HG03060 (cell line): ENCODE measurements at regions not wholly inside any gene's neighbourhood (a gene's known extent, or its start where the extent isn't known, plus 50 kb on each side); places are given as distances from the start of the nearest gene placed in this dataset.
"Not testable (repeated sequence)": the region's sequence is repeated elsewhere in the genome, so short reads cannot be mapped to it uniquely, and the experiment has no call there.

ENCODE experiments used
- ATAC-seq: cut with Tn5 transposase; IDR thresholded peaks from one replicate; pipeline ENCODE4 v1.9.1; 2021; ENCODE audit warnings: low read depth, moderate number of reproducible peaks; ENCODE audit not compliant: unreplicated experiment

DNA sequence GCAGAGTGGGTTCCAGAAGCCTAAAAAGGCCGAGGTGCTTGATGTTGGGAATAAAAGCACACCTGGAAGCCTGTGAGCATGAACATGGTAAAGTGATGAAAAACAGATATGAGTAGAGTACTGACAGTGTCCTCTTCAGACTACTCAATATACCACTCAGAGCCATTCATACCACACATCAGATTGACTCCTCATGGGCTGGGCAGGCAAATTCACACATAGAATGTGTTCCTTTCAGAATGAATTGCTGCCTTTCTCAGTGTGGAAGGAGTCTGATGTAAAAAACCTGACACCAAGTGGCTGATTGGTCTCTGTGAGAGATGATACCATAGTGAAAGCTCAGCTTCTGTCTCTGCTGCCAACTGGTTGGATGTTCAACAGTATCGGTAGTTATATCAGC, 442.7 kb downstream of the RAPGEF2 start:
- no peak for ATAC-seq

DNA sequence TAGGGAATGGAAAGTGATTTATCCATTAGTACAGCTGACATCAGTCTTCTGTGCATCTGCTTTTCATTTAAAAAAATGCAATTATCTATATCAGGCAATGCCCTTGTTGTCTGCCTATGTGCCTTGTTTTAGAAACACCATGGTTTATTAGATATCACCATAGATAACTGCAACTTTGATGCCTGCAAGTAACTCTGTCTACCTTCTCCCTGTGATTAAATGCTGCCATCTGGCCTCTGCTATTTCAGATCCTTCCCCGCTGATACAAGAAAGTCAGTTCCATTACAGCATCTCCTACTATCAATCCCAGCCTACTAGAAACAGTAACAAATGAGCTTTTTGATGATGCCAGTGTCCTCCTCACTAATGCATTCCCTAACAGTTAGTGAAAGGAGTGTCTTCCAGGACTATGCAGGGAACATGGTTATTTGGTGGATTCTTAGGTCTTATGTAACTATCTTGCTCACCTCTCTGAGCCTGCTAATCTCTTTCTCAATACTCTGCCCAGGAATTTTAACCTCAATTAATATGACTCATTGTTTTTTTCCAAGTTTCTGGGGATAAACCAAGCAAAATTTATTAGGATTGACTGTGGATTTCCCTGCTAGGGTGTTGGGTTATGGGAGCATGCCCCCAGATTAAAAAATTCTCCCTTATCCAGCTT, 444.9 kb downstream of the RAPGEF2 start:
- ATAC-seq, result no peak

DNA sequence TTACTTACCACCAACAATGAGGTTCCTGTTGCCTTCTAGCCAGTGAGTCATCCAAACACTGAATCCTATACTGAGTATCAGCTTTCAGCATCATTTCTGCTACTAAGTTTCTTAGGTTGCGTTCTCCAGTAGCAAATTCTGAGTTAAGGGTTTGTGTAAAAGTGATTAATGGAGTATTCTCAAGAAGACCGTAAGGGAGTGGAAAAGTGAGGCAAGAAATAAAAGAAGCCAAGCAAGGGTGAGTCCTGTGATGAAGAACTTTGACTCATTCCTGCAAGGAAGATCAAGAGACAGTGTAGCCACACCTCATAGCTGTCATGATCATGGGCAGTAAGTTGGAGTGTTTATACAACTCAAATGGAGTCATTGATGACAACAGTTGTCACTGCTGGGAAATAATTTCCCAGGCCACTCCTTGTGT, 446.2 kb downstream of the RAPGEF2 start:
- ATAC-seq, result no peak

DNA sequence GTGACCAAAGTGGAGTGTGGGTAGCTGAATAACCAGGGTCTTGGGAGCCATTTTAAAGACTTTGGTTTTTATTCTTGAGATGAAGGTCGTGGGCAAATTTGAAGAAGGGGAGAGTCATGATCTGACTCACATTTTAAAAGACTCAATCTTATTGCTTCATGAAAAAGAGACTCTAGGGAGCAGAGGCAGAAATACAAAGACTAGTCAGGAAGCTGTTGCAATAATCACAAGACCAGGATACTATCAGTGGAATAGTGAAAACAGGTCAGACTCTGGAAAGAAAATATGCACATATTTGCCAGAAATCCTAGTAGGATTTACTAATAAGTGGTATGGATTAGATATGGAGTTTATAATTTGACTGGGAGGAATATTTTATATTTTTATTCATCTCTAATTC, 448.4 kb downstream of the RAPGEF2 start:
- ATAC-seq, result no peak

- no peak for ATAC-seq
These were observed 450.3 kb downstream of the RAPGEF2 start for GRCh38 chr4:159552979-159553768.

DNA sequence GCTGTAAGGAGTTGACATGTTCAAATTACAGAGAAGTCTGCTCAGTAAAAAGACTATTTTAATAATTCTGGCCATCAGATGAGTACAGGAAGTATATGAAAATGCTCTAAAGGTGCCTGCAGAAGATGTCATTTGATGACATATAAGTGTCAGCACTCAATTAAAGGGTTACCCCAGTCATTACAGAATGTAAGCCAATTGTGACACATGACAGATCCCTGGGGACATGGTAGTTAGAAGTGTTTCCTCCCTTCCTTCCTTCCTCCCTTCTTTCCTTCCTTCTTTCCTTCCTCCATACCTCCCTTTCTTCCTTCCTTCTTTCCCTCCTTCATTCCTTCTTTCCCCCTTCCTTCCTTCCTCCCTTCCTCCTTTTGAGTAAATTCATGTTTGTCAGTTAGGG, 453.0 kb downstream of the RAPGEF2 start:
- ATAC-seq, result no peak

- no peak for ATAC-seq
These were observed 459.5 kb downstream of the RAPGEF2 start for GRCh38 chr4:159562366-159562765.

- no peak for ATAC-seq
These were observed 460.4 kb downstream of the RAPGEF2 start for GRCh38 chr4:159563257-159563656.

DNA sequence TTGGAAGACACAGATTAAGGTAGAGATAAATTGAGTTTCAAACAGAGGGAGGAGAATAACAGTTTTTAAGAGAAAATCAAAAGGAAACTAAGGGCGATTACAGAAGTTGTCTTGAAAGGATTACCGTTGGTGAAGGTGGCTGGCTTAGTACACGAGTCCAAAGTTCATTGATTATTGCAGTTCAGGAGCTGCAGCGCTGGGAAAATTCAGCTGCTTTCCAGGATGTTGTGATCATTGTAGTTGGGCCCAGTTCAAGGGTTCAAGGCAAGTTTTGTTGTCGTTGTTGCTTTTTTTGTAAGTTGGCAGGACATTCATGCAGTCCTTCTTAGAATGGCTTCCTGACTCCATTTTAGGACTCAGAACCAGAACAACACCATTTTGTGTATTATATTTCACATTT, 461.7 kb downstream of the RAPGEF2 start:
- no peak for ATAC-seq

- ATAC-seq, result no peak
These were observed 463.9 kb downstream of the RAPGEF2 start for GRCh38 chr4:159566786-159567185.

GRCh38 chr4:159577241-159577640, 474.4 kb downstream of the RAPGEF2 start:
- no peak for ATAC-seq

GRCh38 chr4:159582685-159583084, 479.8 kb downstream of the RAPGEF2 start:
- no peak for ATAC-seq

DNA sequence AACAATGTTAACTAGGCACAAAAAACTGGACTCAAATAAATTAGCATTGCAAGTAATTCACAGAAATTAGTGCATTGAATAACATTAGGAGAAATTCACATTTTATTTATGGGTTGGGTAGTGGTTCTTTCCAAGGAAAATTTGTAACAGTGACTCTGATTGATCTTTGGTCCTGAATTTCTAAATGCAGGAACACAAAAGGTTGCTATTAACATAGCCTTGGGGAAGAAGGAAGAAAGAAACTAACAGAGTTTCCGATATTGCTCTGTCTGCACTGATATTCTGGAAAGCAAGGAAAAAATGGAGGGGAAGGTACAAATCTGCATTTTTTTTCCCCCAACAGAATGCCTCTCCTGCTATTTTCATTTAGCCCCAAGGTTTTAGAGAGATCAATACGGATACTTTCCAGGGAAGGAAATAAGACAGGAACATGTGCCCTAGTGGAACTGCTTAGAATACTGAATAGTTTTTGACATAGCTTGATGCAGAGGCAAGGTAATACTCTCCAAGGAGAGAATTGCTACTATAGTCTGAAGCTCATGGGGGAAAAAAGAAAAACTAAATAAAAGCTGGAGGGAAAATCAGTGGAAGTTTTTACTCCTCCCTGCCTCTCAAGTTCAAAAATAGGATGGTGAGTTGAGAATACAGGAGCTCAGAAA, 490.1 kb downstream of the RAPGEF2 start:
- ATAC-seq, result no peak

DNA sequence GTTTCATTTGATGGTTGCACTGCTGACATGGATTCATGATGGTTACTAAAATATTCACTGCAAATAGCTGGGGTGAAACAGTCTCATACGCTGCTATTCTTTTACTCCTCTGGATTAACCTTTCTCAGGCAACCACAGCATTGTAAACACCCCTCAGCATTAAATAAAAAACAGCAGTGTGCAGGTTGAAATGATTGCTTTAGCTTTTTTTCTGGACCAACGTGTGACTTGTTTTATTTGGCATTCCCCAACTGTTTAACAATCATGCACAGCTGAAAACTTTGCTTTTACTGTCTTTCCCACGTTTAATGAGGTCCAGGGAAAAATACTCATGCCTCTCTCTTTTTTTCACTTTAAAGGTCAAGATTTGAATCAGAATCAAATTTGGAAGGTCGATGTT, 490.8 kb downstream of the RAPGEF2 start:
- ATAC-seq, result no peak

DNA sequence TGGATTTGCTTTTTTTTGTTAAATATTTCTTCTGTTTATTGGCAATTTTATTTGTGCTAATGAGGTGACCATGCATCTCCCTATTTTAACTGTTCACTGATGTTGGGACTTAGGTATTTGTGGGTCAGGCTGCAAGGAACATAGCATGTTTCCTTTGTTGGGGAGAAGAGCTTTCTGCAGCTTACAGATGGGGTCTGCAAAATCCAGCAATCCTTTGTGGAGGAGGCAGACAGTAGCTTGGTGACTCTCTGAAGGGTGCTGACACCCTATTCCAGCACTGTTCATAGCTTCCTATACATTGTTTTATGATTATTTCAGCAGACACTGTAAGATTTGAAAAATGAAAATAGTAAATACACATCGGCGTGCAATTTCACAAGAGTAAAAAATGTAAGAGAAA, 491.7 kb downstream of the RAPGEF2 start:
- ATAC-seq, result no peak

DNA sequence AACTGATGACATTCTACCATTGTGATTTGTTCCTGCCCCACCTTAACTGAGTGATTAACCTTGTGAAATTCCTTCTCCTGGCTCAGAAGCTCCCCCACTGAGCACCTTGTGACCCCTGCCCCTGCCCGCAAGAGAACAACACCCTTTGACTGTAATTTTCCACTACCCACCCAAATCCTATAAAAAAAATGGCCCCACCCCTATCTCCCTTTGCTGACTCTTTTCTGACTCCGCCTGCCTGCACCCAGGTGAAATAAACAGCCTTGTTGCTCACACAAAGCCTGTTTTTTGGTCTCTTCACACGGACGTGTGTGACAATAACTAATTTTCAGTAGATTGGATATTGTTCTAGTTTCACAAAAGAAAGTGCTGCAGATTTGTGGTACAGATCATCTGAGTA, 492.2 kb downstream of the RAPGEF2 start:
- not testable (repeated sequence) for ATAC-seq

GRCh38 chr4:159598602-159599001, 495.7 kb downstream of the RAPGEF2 start:
- ATAC-seq, result no peak

- no peak for ATAC-seq
These were observed 497.2 kb downstream of the RAPGEF2 start for GRCh38 chr4:159600061-159600460.

DNA sequence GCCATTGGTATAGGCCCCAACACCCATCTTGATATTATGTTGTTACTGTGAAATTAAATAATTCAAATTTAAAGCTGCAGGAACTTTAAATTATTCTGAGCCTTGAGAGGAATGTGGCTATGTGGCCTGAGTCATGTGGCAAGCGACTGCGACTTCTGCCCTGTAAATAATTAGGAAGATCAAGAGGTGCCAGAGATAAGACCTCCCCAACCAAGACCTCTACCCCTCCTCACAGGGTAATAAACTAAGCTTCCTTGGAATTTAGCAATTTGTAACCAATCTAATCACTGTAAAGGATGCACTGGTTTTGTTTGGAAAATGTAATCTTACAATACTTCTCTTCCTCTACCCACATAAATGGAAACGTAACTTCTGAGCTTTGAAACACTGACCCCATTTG, 501.9 kb downstream of the RAPGEF2 start:
- no peak for ATAC-seq

DNA sequence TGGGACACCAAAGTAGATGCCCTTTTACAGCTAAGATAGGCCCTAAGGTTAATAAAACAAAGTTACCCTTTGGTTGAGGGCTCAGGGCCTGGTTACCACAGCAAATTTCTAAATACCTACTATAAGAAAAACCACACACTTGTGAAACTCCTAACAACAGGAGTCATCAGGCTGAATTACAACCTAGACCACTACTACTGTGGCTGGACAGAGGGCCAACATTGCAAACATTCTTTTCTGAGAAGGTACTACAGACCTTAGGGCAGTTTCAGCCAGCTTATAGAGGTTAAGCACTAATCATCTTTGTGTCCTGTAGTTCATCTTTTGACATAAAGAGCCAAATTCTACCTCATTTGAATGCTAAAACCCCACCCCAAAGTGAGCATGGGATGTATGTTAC, 504.0 kb downstream of the RAPGEF2 start:
- ATAC-seq, result no peak

GRCh38 chr4:159607809-159608208, 504.9 kb downstream of the RAPGEF2 start:
- no peak for ATAC-seq

GRCh38 chr4:159608436-159608835, 505.6 kb downstream of the RAPGEF2 start:
- ATAC-seq, result no peak
